HUES6 (cell line): ENCODE measurements at regions not wholly inside any gene's neighbourhood (a gene's known extent, or its start where the extent isn't known, plus 50 kb on each side); places are given as distances from the start of the nearest gene placed in this dataset.

Experiments used
- H3K27ac ChIP-seq: 2 replicates; pipeline ENCODE4 v1.7.0; 2013; ENCODE audit warnings: low read depth, mild to moderate bottlenecking, low read length, inconsistent platforms
- H3K27me3 ChIP-seq: 2 replicates; pipeline ENCODE4 v1.6.1; 2013; ENCODE audit warnings: low read length; ENCODE audit not compliant: control insufficient read depth, insufficient read depth
- H3K36me3 ChIP-seq: 2 replicates; pipeline ENCODE4 v1.6.1; 2013; ENCODE audit warnings: low read length; ENCODE audit not compliant: control insufficient read depth, insufficient read depth
- H3K4me1 ChIP-seq: 2 replicates; pipeline ENCODE4 v1.6.1; 2013; ENCODE audit warnings: low read length; ENCODE audit not compliant: control insufficient read depth, insufficient read depth
- H3K4me3 ChIP-seq: 2 replicates; pipeline ENCODE4 v1.5.1; 2013; ENCODE audit warnings: low read depth, low read length
- H3K9ac ChIP-seq: one replicate; pipeline ENCODE4 v1.6.1; 2013; ENCODE audit warnings: mild to moderate bottlenecking, low read length
- H3K9me3 ChIP-seq: 2 replicates; pipeline ENCODE4 v1.6.1; 2013; ENCODE audit warnings: low read depth, low read length; ENCODE audit not compliant: control insufficient read depth, insufficient read depth

GRCh38 chr13:106276876-106277275 lies 258.6 kb downstream of the EFNB2 start:
- Histone ChIP-seq H3K9me3 (no peaks in the 10 kb centered on the region), H3K36me3 (no peaks in the 10 kb centered on the region), H3K27me3 (no peaks in the 10 kb centered on the region), H3K9ac (no peak overlapping the region), H3K4me3 (no peak overlapping the region), H3K27ac (no peak overlapping the region), H3K4me1 (no peaks in the 10 kb centered on the region)

- no peaks in the 10 kb centered on the region for H3K36me3 ChIP-seq
- no peak overlapping the region for H3K9ac ChIP-seq
- H3K27ac ChIP-seq = no peak overlapping the region
- no peak overlapping the region for H3K4me3 ChIP-seq
- no peaks in the 10 kb centered on the region for H3K4me1 ChIP-seq
- no peaks in the 10 kb centered on the region for H3K27me3 ChIP-seq
- H3K9me3 ChIP-seq = no peaks in the 10 kb centered on the region
These were observed 259.9 kb downstream of the EFNB2 start for GRCh38 chr13:106275446-106276032.

- no peak overlapping the region for H3K27ac ChIP-seq
- H3K4me1 ChIP-seq = no peaks in the 10 kb centered on the region
- H3K27me3 ChIP-seq = no peaks in the 10 kb centered on the region
- H3K4me3 ChIP-seq = no peak overlapping the region
- H3K9ac ChIP-seq = no peak overlapping the region
- no peaks in the 10 kb centered on the region for H3K9me3 ChIP-seq
- no peaks in the 10 kb centered on the region for H3K36me3 ChIP-seq
These were observed 260.8 kb downstream of the EFNB2 start for GRCh38 chr13:106274551-106275203.

- Histone ChIP-seq H3K9ac (no peak overlapping the region), H3K27ac (no peak overlapping the region), H3K9me3 (peaks cover 12% of the 10 kb centered on the region; the same call in 1 of the 2 replicates), H3K36me3 (no peaks in the 10 kb centered on the region), H3K4me1 (no peaks in the 10 kb centered on the region), H3K27me3 (no peaks in the 10 kb centered on the region), H3K4me3 (no peak overlapping the region)
These were observed 271.7 kb downstream of the EFNB2 start for GRCh38 chr13:106263801-106264200.

GRCh38 chr13:106262886-106263285 lies 272.6 kb downstream of the EFNB2 start:
- Histone ChIP-seq H3K9ac (no peak overlapping the region), H3K36me3 (no peaks in the 10 kb centered on the region), H3K4me1 (no peaks in the 10 kb centered on the region), H3K27ac (no peak overlapping the region), H3K27me3 (no peaks in the 10 kb centered on the region), H3K4me3 (no peak overlapping the region), H3K9me3 (peaks cover 14% of the 10 kb centered on the region; the same call in 1 of the 2 replicates)

- Histone ChIP-seq H3K4me1 (no peaks in the 10 kb centered on the region), H3K9ac (no peak overlapping the region), H3K36me3 (no peaks in the 10 kb centered on the region), H3K27ac (no peak overlapping the region), H3K27me3 (no peaks in the 10 kb centered on the region), H3K9me3 (peaks cover 14% of the 10 kb centered on the region; the same call in 1 of the 2 replicates), H3K4me3 (no peak overlapping the region)
These were observed 274.0 kb downstream of the EFNB2 start for GRCh38 chr13:106261450-106261849.

- H3K4me3 ChIP-seq = no peak overlapping the region
These were observed 275.1 kb downstream of the EFNB2 start for GRCh38 chr13:106260352-106260751.

GRCh38 chr13:106259928-106260327 lies 275.5 kb downstream of the EFNB2 start:
- Histone ChIP-seq H3K4me1 (no peaks in the 10 kb centered on the region), H3K9me3 (peaks cover 14% of the 10 kb centered on the region; the same call in 1 of the 2 replicates), H3K4me3 (no peak overlapping the region), H3K9ac (no peak overlapping the region), H3K27ac (no peak overlapping the region), H3K36me3 (no peaks in the 10 kb centered on the region), H3K27me3 (no peaks in the 10 kb centered on the region)

More at GRCh38 chr13:106260352-106260751, 275.1 kb downstream of the EFNB2 start:
- H3K27me3 ChIP-seq = no peaks in the 10 kb centered on the region
- no peak overlapping the region for H3K27ac ChIP-seq
- H3K36me3 ChIP-seq = no peaks in the 10 kb centered on the region
- no peaks in the 10 kb centered on the region for H3K4me1 ChIP-seq
- no peak overlapping the region for H3K9ac ChIP-seq
- H3K9me3 ChIP-seq = peaks cover 14% of the 10 kb centered on the region; the same call in 1 of the 2 replicates

- H3K36me3 ChIP-seq = no peaks in the 10 kb centered on the region
- 0 out of 2 replicates have a peak, but pooled peaks cover 2% of the 10 kb centered on the region for H3K9me3 ChIP-seq
- H3K4me3 ChIP-seq = no peak overlapping the region
- H3K9ac ChIP-seq = no peak overlapping the region
- 0 out of 2 replicates have a peak, but pooled peaks cover 8% of the 10 kb centered on the region for H3K4me1 ChIP-seq
- no peak overlapping the region for H3K27ac ChIP-seq
- H3K27me3 ChIP-seq = no peaks in the 10 kb centered on the region
These were observed 288.7 kb downstream of the EFNB2 start for GRCh38 chr13:106246666-106247188.

GRCh38 chr13:106246242-106246641 lies 289.2 kb downstream of the EFNB2 start:
- no peak overlapping the region for H3K9ac ChIP-seq
- H3K4me1 ChIP-seq = 0 out of 2 replicates have a peak, but pooled peaks cover 8% of the 10 kb centered on the region
- H3K36me3 ChIP-seq = no peaks in the 10 kb centered on the region
- H3K9me3 ChIP-seq = no peaks in the 10 kb centered on the region
- no peak overlapping the region for H3K27ac ChIP-seq
- no peaks in the 10 kb centered on the region for H3K27me3 ChIP-seq
- no peak overlapping the region for H3K4me3 ChIP-seq

- Histone ChIP-seq H3K36me3 (no peaks in the 10 kb centered on the region), H3K27me3 (no peaks in the 10 kb centered on the region), H3K9me3 (no peaks in the 10 kb centered on the region), H3K4me3 (no peak overlapping the region), H3K4me1 (0 out of 2 replicates have a peak, but pooled peaks cover 8% of the 10 kb centered on the region), H3K9ac (no peak overlapping the region), H3K27ac (no peak overlapping the region)
These were observed 292.4 kb downstream of the EFNB2 start for GRCh38 chr13:106243011-106243565.
